ENCODE measurements at regions not wholly inside any gene's neighbourhood (a gene's known extent, or its start where the extent isn't known, plus 50 kb on each side); places are given as distances from the start of the nearest gene placed in this dataset.
"Not testable (repeated sequence)": the region's sequence is repeated elsewhere in the genome, so short reads cannot be mapped to it uniquely, and the experiment has no call there.

GRCh38 chr4:79599691-79600090, 191.7 kb upstream of the GK2 start:
- DNase-seq (ENCODE audit: low spot score) = no peak
- TF ChIP-seq, protein P1, sequence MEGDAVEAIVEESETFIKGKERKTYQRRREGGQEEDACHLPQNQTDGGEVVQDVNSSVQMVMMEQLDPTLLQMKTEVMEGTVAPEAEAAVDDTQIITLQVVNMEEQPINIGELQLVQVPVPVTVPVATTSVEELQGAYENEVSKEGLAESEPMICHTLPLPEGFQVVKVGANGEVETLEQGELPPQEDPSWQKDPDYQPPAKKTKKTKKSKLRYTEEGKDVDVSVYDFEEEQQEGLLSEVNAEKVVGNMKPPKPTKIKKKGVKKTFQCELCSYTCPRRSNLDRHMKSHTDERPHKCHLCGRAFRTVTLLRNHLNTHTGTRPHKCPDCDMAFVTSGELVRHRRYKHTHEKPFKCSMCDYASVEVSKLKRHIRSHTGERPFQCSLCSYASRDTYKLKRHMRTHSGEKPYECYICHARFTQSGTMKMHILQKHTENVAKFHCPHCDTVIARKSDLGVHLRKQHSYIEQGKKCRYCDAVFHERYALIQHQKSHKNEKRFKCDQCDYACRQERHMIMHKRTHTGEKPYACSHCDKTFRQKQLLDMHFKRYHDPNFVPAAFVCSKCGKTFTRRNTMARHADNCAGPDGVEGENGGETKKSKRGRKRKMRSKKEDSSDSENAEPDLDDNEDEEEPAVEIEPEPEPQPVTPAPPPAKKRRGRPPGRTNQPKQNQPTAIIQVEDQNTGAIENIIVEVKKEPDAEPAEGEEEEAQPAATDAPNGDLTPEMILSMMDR (IDR thresholded peaks at IDR 0.05; ENCODE audit: extremely low read depth, missing control alignments) = no peak

GRCh38 chr4:79598801-79599200, 190.8 kb upstream of the GK2 start:
- DNase-seq (ENCODE audit: low spot score) = no peak
- TF ChIP-seq, protein P1 (IDR thresholded peaks at IDR 0.05; ENCODE audit: extremely low read depth, missing control alignments) = no peak

DNA sequence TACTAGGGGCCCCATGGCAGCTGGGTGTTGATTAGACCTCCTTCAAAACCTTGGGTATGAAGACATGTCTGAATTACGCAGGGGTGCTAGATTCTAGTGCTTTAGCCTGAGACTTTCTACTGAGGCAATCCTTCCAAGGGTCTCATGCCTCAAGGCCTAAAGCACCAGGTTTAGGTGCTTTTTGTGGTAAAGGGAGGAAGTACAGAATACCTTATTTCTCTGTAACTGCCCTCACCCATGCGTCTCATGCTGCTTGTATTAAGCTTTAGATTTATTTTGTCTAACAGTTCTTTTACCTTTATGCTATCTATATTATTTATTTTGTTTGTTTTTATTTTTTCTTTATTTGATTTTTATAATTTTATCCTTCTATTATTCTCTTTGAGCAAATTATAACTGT, 190.2 kb upstream of the GK2 start:
- no peak for DNase-seq (ENCODE audit: low spot score)
- TF ChIP-seq, protein P1 (IDR thresholded peaks at IDR 0.05; ENCODE audit: extremely low read depth, missing control alignments) = no peak

DNA sequence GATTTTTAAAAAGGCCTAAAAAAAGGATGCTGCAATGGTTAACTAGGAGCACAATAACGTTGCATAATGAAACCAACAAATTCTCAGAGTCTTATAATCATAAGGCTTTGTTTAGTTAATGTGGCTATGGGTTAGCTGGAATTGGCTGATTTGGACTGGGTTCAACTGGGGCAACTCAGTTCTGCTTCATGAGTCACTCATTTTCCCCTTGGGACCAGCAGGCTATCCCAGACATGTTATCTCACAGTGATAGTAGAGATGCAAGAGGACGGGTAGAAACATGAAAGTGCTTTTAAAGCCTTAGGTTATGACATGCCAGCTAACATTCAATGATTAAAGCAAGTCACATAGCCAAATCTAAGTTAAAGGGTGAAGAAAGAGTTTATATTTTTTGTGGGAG, 189.2 kb upstream of the GK2 start:
- DNase-seq (ENCODE audit: low spot score) = no peak
- TF ChIP-seq, protein P1 (IDR thresholded peaks at IDR 0.05; ENCODE audit: extremely low read depth, missing control alignments) = no peak

DNA sequence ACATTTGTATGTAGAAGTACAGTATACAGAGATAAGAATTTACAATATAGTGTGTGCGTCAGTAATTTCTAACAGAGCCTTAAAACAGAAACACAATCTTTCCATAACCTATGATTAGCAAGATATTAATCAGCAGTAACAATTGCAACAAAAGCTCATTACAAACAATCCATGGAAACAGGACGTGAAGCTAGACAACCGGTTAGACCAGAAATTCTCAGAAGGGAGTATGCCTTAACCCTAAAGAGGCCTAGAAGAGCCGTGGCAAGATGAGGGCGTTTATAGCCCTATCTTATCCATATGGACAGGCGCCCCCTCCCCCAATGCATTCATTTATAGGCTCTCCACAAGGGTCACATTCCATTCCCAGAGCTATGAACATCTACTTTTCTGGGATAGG, 184.2 kb upstream of the GK2 start:
- DNase-seq (ENCODE audit: low spot score) = not testable (repeated sequence)

GRCh38 chr4:79588679-79589078, 180.7 kb upstream of the GK2 start:
- no peak for DNase-seq (ENCODE audit: low spot score)
- TF ChIP-seq, protein P1 (IDR thresholded peaks at IDR 0.05; ENCODE audit: extremely low read depth, missing control alignments) = no peak

- not testable (repeated sequence) for DNase-seq (ENCODE audit: low spot score)
These were observed 179.2 kb upstream of the GK2 start for GRCh38 chr4:79587207-79587606.

- no peak for DNase-seq (ENCODE audit: low spot score)
- TF ChIP-seq, protein P1 (IDR thresholded peaks at IDR 0.05; ENCODE audit: extremely low read depth, missing control alignments) = no peak
These were observed 177.8 kb upstream of the GK2 start for GRCh38 chr4:79585834-79586233.

- TF ChIP-seq, protein P1 (IDR thresholded peaks at IDR 0.05; ENCODE audit: extremely low read depth, missing control alignments) = no peak
- DNase-seq (ENCODE audit: low spot score) = no peak
These were observed 177.3 kb upstream of the GK2 start for GRCh38 chr4:79585330-79585729.
